Muscle layer of duodenum (tissue), 2 donors: ENCODE measurements at regions not wholly inside any gene's neighbourhood (a gene's known extent, or its start where the extent isn't known, plus 50 kb on each side); places are given as distances from the start of the nearest gene placed in this dataset.
A peak's percentile ranks its signal among the peaks of the same experiment; 100 is the strongest.
"Not testable (repeated sequence)": the region's sequence is repeated elsewhere in the genome, so short reads cannot be mapped to it uniquely, and the experiment has no call there.

Experiments used
- H3K27ac ChIP-seq: one replicate; pipeline ENCODE4 v1.7.0; 2013; ENCODE audit warnings: mild to moderate bottlenecking, low read length
- H3K27me3 ChIP-seq: one replicate; pipeline ENCODE4 v1.7.0; 2013; ENCODE audit warnings: low read depth, mild to moderate bottlenecking, control low read depth, low read length
- H3K36me3 ChIP-seq, 2 donors: one replicate each; pipeline ENCODE4 v1.7.0; 2013; ENCODE audit warnings: low read length in 2 of 2, control low read depth in 1 of 2, mild to moderate bottlenecking in 1 of 2; ENCODE audit not compliant: insufficient read depth in 2 of 2, control insufficient read depth in 1 of 2
- H3K4me1 ChIP-seq, 2 donors: one replicate each; pipeline ENCODE4 v1.7.0; 2013; ENCODE audit warnings: low read length in 2 of 2, mild to moderate bottlenecking in 2 of 2, control low read depth in 1 of 2, moderate library complexity in 1 of 2; ENCODE audit not compliant: insufficient read depth in 2 of 2, control insufficient read depth in 1 of 2
- H3K4me3 ChIP-seq, 2 donors: one replicate each; pipeline ENCODE4 v1.7.0; 2013; ENCODE audit warnings: low read length in 2 of 2, low read depth in 1 of 2, mild to moderate bottlenecking in 1 of 2
- H3K9me3 ChIP-seq, 2 donors: one replicate each; pipeline ENCODE4 v1.7.0; 2013; ENCODE audit warnings: low read length in 2 of 2, control low read depth in 1 of 2, mild to moderate bottlenecking in 1 of 2; ENCODE audit not compliant: control insufficient read depth in 1 of 2
- donor health status: healthy.

DNA sequence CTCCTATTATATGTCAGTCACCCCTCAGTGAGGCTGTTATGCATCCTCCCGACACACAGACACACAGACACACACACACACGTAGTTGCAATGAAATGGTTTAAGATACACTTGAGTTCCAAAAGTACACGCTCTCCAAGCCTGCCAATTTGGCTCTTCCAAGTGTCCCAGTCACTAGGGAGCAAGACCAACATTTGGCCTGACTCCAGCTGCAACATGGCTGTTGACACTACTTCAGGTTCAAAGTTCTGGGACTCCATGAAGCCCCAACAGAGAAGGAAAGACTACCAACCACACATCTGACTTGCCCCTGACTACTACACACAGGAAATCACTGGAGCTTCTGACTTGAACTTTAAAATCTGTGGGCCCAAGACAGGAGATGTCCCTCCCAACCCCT, 128.1 kb upstream of the KCNJ18 start:
- Histone ChIP-seq H3K4me1 (no peaks in the 10 kb centered on the region), H3K27me3 (no peaks in the 10 kb centered on the region), H3K36me3 (no peaks in the 10 kb centered on the region), H3K9me3 (no peaks in the 10 kb centered on the region), H3K27ac (no peak overlapping the region), H3K4me3 (no peak overlapping the region)

DNA sequence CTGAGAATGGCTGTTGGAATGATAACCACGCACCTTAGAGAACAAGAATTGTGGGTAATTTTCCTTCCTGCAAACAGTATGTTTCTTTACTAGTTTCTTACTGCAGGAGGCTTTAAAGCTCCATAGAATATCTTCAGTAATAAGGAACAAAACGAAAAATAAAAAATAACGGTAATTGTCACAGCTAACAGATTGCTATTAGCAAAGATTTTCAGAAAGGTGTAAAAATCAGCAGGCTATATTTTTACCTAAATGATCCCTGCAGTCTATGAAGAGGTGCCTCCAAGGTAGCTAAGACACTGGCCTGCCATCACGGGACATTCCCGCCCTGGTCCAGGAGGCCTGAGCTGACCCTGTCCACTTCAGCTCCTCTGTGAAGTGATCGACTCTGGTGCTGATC, 127.6 kb upstream of the KCNJ18 start:
- not testable (repeated sequence) for H3K27me3 ChIP-seq, H3K36me3 ChIP-seq, H3K9me3 ChIP-seq, H3K27ac ChIP-seq, H3K4me3 ChIP-seq, H3K4me1 ChIP-seq

DNA sequence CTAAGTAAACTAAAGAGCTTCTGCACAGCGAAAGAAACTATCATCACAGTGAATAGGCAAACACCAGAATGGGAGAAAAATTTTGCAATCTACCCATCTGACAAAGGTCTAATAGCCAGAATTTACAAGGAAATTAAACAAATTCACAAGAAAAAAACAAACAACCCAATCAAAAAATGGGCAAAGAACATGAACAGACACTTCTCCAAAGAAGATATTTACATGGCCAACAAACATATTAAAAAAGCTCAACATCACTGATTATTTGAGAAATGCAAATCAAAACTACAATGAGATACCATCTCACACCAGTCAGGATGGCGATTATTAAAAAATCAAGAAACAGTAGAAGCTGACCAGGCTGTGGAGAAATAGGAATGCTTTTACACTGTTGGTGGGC, 121.9 kb upstream of the KCNJ18 start:
- not testable (repeated sequence) for H3K9me3 ChIP-seq, H3K4me3 ChIP-seq, H3K27me3 ChIP-seq, H3K27ac ChIP-seq, H3K36me3 ChIP-seq, H3K4me1 ChIP-seq

DNA sequence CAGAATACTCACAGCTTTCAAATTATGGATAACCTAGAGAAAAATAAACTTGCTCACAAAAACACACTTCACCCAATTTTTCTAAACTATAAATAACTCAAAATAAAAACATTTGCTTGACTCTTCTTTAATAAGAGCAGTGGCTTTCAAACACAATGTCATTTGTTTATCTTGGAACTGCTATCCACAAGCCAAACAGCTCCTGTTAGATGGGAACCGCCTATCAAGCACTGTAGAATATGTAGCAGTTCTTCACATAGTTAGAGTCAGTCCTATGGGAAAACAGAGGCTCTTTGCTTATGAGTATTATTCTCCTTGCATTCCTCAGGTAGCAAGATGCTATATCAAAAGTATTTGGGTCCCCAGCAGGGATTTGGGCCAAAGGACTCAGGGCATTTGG, 120.2 kb upstream of the KCNJ18 start:
- H3K27ac ChIP-seq, H3K4me1 ChIP-seq, H3K27me3 ChIP-seq, H3K4me3 ChIP-seq, H3K9me3 ChIP-seq, H3K36me3 ChIP-seq: not testable (repeated sequence)

DNA sequence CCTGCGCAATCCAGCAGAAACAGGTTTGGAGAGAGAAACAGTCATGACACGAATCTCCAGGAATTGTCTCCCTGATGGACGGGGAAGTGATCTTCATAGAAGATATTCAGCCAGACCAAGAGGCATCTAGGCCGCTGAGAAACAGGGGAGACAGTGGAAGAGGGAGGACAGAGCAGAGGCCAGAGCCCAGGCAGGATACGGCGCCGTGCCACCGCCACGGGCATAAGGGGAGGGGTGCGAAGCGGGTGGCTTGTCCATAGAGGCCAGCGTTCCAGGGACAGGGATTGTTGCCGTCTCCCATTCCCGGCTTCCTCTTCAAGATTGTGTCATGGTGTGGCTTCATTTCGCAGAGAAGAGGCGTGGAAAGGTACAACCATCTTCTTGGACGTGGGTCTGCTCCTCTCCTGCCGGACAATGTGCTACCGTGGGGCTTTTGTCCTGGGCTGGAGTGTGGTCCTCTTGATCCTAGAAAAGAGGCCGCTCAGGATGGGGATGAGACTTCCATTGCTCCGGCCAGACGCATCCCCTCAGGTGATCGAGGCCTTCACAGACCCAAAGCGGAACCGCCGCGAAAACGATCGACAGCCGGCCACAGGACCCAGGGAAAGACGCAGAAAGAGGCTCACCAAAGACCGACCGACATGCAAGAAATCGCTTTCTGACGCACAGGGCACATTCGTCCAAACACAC, 118.9 kb upstream of the KCNJ18 start:
- H3K4me1 ChIP-seq, H3K27ac ChIP-seq, H3K36me3 ChIP-seq, H3K9me3 ChIP-seq, H3K27me3 ChIP-seq: not testable (repeated sequence)
- peak overlapping the region; percentile 42 to 66 for H3K4me3 ChIP-seq

DNA sequence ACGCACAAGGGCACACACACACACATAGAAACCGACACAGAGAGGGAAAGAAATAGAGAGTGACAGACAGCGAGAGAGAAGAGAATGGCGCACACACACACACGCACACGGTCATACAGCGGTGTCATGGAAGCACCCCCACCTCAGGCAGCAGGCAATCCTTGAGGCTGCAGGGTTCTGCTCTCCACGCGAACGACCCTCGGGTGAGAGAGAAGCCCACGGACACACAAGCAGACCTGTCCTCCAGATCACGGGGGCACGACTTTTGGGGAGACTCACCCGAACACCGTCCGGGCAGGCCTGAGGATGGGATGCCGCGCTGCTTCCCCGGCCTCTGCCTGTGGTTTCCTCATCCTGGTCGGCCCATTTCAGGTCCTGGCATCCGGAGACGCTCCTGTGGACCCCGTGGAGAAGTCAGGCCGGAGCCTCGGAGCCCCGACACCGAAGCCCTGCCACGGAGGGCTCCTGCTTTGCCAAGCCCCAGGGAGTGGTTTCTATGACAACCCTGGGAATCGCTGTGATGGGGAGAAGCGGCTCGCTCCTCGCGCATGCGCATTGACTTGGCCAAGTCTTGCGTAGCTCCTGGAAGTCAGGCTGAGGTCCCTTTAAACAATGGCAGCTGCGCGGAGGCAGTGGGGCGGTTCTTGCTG, 118.2 kb upstream of the KCNJ18 start:
- no peaks in the 10 kb centered on the region for H3K4me1 ChIP-seq
- H3K27me3 ChIP-seq = no peaks in the 10 kb centered on the region
- no peaks in the 10 kb centered on the region for H3K9me3 ChIP-seq
- no peak overlapping the region for H3K27ac ChIP-seq
- H3K36me3 ChIP-seq = no peaks in the 10 kb centered on the region
- peak overlapping the region; percentile 42 to 66 for H3K4me3 ChIP-seq

DNA sequence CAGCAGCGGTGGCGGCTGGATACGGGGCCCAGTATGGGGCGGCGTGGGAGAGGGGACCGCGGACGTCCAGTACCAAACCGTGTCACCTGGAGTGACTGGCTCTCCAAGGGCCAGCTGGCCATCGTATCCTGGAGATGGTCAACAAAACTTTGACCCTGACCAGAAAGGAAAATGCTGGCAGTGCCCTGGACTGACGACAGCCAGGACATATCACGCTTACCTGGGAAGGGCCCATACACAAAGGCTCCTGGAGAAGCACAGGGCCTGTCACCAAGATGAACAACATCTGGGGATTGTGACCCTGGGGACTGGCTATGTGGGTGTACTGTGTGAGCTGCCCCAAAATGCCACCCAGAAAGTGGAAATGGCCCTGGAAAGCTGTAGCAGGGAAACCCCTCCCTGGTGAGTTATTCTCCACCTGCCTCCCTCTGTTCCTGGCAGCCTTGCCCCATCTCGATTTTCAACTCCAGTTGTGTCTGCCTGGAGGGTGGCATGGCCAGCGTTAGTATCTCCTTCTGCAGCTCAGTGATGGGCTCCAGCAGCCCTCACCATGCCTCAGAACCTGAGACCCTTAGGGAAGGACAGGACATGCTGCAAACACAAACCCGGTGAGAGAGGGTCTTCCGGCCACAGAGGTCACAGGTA, 117.6 kb upstream of the KCNJ18 start:
- H3K27ac ChIP-seq, H3K4me1 ChIP-seq, H3K9me3 ChIP-seq, H3K36me3 ChIP-seq, H3K27me3 ChIP-seq: not testable (repeated sequence)
- peak overlapping the region in 1 of 2 donors; percentile 66 for H3K4me3 ChIP-seq

DNA sequence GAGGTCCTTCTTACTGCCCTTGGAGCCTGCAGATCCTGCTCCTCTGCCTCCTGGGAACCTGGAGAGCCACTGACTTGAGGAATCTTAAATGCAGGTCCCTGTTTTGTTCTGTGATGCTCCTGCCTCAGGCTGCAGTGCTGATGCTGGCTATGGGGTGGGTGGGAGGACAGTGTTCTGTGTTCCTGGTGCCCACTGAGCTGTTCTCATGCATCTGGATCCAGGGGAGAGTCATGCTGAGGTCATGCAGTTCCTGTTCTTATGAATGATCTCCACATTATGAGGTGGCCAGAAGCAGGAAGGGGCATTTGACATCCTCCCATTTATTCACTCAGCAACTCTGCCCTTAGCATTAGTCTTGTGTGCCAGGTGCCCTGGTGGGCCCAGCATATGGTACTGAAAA, 113.5 kb upstream of the KCNJ18 start:
- not testable (repeated sequence) for H3K4me3 ChIP-seq, H3K27me3 ChIP-seq, H3K27ac ChIP-seq

DNA sequence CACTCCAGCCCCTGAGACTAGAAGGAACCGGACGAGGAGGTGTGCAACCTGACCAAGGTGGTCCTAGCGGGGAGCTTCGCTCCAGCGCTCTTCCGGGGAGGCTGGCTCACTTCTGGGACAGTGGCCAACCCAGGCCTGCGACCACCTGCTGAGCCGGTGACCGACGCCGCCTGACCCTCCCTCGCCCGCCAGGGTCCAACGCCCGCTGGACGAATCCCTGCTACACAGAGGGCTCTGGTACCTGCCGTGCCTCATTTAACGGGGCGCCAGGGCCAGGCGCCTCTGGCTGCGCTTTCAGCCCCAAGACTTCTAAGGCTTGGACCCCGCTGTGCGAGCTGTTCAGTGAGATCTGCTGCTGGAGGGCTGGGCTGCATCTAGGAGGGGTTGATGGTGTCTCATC, 99.5 kb upstream of the KCNJ18 start:
- Histone ChIP-seq H3K27me3 (no peaks in the 10 kb centered on the region), H3K27ac (no peak overlapping the region), H3K9me3 (no peaks in the 10 kb centered on the region), H3K4me1 (no peaks in the 10 kb centered on the region), H3K36me3 (no peaks in the 10 kb centered on the region), H3K4me3 (no peak overlapping the region)

More for the DNA sequence above, 113.5 kb upstream of the KCNJ18 start:
- H3K4me1 ChIP-seq, H3K9me3 ChIP-seq, H3K36me3 ChIP-seq: not testable (repeated sequence)

DNA sequence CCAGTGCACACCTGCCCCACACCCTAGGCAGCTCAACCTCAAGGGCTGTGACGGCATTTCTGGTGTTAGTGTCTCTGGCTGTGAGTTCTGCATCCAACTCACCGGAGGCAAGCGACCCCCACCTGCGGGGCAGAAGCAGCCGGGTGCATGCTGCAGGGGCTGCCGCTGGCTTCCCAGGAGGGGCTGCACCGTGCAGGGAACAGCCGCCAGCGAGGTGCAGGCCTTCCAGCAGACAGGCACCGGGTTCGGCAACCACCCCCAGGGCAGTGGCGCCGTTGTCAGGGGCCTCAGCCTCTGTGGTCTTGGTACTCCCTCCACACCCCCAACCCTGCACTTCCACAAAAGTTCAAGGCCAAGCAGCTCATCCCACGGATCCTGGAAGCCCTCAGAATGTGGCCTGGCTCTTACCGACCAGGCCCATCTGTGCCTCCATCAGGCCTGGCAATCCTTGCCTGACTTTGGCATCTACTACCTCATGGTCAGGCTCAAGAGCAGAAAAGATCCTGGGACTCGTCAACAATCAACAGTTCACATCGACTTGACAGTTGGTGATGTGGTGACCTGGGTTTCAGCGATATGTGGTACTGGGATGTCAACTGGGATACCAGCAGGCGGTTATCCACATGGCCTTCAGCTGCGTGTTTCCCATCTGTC, 98.7 kb upstream of the KCNJ18 start:
- not testable (repeated sequence) for H3K4me3 ChIP-seq, H3K27me3 ChIP-seq, H3K9me3 ChIP-seq, H3K27ac ChIP-seq, H3K4me1 ChIP-seq, H3K36me3 ChIP-seq

DNA sequence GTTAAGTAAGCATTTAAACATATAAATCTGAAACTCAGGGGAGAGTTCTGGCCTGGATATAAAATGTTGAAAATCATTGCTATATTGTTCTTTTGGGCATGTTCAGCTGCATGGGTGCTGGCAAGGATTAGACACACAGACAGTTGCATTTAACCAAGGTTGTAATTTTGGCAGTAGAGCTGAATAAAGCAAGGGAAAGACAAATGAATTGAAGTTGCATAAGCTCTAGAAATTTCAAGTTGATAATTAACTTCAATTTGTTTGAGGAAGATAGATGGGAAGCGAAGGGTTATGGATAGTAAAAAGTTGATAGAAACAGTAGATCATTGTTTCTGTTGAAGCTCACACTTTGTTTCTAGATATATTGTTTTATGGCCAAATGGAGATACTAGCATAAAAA, 97.2 kb upstream of the KCNJ18 start:
- Histone ChIP-seq H3K36me3 (no peaks in the 10 kb centered on the region), H3K27me3 (no peaks in the 10 kb centered on the region), H3K9me3 (no peaks in the 10 kb centered on the region), H3K4me3 (no peak overlapping the region), H3K4me1 (no peaks in the 10 kb centered on the region), H3K27ac (no peak overlapping the region)
